ENCODE measurements at regions not wholly inside any gene's neighbourhood (a gene's known extent, or its start where the extent isn't known, plus 50 kb on each side); places are given as distances from the start of the nearest gene placed in this dataset.

DNA sequence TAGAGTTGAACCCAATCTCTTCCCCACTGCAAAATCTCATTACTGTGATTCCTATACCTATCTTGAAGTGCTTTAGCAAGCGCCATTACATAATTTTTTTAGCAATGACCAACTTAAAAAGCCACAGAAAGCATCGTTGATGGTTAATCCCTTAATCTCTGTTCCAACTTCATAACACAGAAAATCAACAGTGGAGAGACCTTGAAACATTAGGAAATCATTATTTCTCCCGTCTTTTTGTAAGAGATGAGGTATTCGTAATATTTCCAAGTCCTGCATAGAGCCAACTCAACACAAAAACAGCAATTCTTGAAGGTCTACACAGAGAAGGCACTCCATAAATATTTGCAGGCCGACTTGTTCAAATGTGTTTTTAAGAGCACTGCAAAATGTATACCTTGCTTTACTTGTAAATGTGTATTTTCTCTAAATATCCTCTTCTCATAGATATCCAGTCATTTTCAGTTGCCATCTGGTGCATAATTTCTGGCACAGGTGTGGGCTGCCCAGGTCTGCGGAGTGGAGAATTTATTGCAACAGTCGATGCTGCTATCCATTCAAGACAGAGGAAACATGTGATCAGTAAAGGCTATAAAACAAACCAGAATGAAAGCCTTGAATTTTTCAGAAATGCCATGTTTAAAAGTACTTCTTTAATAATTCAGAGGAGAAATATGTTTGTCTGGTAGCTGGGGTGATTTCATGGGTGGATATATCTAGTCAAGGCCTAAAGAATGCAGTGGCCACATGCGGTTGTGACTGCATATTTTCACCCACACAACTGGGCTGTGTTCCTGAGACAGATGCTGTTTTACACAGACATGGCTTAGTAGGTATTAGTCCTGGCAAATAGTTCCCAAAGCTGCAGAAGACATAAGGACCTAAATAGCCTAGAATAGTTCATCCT, 234.3 kb upstream of the STARD13 start:
- no peak for TF ChIP-seq POLR2A (IDR thresholded peaks at IDR 0.05; ENCODE audit: low read depth)
- TF ChIP-seq, protein P1, sequence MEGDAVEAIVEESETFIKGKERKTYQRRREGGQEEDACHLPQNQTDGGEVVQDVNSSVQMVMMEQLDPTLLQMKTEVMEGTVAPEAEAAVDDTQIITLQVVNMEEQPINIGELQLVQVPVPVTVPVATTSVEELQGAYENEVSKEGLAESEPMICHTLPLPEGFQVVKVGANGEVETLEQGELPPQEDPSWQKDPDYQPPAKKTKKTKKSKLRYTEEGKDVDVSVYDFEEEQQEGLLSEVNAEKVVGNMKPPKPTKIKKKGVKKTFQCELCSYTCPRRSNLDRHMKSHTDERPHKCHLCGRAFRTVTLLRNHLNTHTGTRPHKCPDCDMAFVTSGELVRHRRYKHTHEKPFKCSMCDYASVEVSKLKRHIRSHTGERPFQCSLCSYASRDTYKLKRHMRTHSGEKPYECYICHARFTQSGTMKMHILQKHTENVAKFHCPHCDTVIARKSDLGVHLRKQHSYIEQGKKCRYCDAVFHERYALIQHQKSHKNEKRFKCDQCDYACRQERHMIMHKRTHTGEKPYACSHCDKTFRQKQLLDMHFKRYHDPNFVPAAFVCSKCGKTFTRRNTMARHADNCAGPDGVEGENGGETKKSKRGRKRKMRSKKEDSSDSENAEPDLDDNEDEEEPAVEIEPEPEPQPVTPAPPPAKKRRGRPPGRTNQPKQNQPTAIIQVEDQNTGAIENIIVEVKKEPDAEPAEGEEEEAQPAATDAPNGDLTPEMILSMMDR (IDR thresholded peaks at IDR 0.05) = no peak

Measured in esophagus muscularis mucosa (tissue), 3 donors.